GM19239 (cell line): ENCODE measurements at regions not wholly inside any gene's neighbourhood (a gene's known extent, or its start where the extent isn't known, plus 50 kb on each side); places are given as distances from the start of the nearest gene placed in this dataset.

Experiments
- DNase-seq: peaks from one replicate; pipeline ENCODE4 v3.0.0; 2011; ENCODE audit warnings: low spot score; ENCODE audit not compliant: insufficient read length
- FAIRE-seq: peaks from 2 replicates; lab custom pipeline; 2011; peaks lifted over from hg19 to GRCh38; lab: Jason Lieb, UNC

GRCh38 chr16:85377388-85378144 lies 235.6 kb upstream of the GSE1 start:
- FAIRE-seq (no peak), DNase-seq (no peak)

GRCh38 chr16:85378145-85379040 lies 234.7 kb upstream of the GSE1 start:
- no peak for DNase-seq
- no peak for FAIRE-seq

GRCh38 chr16:85379041-85380001 lies 233.8 kb upstream of the GSE1 start:
- FAIRE-seq (no peak), DNase-seq (no peak)

GRCh38 chr16:85380002-85380395 lies 233.1 kb upstream of the GSE1 start:
- DNase-seq (no peak), FAIRE-seq (no peak)

- no peak for DNase-seq
- FAIRE-seq = no peak
Measured at GRCh38 chr16:85380905-85381737, 232.0 kb upstream of the GSE1 start.

GRCh38 chr16:85381738-85382592 lies 231.2 kb upstream of the GSE1 start:
- DNase-seq (no peak), FAIRE-seq (no peak)

- no peak for DNase-seq
- FAIRE-seq = no peak
Measured at GRCh38 chr16:85382717-85383118, 230.4 kb upstream of the GSE1 start.

DNA sequence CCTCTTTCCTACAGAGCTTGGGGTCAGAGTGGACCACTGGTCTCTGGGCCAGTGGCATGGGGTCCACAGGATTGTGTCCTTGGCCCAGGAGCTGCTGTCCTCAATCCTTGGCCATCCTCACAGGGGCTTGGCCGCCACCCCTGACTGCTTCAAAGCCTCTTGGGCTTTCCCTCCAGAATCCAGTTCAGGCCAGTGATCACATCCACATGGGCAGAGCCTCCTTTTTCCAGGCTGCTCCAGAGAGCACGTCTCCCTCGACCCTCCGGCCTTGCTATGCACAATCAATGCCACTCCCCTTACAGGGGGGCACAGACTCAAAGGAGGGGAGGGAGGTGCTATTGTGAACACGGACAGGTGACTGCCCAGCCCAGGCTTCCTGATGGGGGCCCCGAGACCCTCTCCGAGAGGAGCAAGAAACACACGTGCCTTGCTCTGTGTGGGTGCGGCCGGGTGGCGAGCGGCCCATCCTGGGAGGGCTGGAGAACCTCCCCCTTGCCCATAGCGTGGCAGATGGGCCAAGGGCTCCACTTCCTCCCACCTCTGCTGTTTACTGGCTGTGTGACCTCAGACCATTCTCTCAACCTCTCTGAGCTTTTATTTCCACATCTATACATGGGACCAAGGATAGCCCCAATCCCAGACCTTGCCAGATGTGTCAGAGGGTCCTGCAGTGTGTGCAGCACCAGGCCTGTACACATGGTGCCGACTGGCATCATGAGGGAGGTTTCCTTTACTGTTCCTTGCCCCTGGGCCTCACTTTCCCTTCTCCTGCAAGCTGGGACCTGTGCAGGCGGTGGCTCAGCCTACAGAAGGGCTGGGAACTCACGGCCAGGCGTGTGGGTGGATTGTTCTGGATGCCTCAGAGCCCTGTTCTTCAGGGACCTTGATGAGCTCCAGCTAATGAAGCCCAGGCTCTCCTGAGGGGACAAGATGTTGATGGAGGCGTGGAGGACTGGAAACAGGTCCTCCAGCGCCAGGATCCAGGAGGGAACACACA lies 229.0 kb upstream of the GSE1 start:
- no peak for DNase-seq
- FAIRE-seq = no peak

GRCh38 chr16:85384833-85385462 lies 228.2 kb upstream of the GSE1 start:
- FAIRE-seq (no peak), DNase-seq (no peak)

- DNase-seq = no peak
- no peak for FAIRE-seq
Measured at GRCh38 chr16:85385463-85386331, 227.4 kb upstream of the GSE1 start.

GRCh38 chr16:85386467-85387170 lies 226.5 kb upstream of the GSE1 start:
- no peak for DNase-seq
- no peak for FAIRE-seq

DNA sequence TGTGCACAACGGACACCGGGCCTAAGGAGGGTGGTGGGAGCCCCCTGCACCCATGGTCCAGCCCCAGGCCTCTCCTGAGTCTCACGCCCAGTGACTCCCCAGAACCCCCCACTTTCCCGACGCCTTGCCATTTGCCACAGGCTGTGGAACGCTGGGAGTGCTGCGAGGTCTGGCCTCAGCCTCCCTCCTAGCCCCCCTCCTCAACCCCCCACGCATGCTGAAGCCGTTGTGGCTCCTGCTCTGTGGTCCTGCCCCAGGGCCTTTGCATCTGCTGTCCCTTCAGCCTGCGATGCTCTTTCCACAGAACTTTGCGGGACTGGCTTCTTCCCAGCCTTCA lies 226.0 kb upstream of the GSE1 start:
- DNase-seq (no peak), FAIRE-seq (no peak)

- no peak for FAIRE-seq
Measured at GRCh38 chr16:85387731-85388295, 225.3 kb upstream of the GSE1 start.

GRCh38 chr16:85389679-85390470 lies 223.2 kb upstream of the GSE1 start:
- FAIRE-seq (no peak), DNase-seq (no peak)

More at GRCh38 chr16:85387731-85388295, 225.3 kb upstream of the GSE1 start:
- DNase-seq = no peak
